GM10248 (cell line): ENCODE measurements at regions not wholly inside any gene's neighbourhood (a gene's known extent, or its start where the extent isn't known, plus 50 kb on each side); places are given as distances from the start of the nearest gene placed in this dataset.
A peak's percentile ranks its signal among the peaks of the same experiment; 100 is the strongest.

Source experiments
- CTCF ChIA-PET: fragments of 300-600 bp; sonication (Branson Sonifier 250); formaldehyde crosslinking; extraction: SDS; loops from one replicate; lab custom pipeline; 2021; ENCODE audit warnings: antibody characterized with exemption; lab: Yijun Ruan, JAX
- POLR2A ChIA-PET: fragments of 350-650 bp; sonication (Branson Sonifier 250); formaldehyde crosslinking; extraction: SDS; loops from one replicate; lab custom pipeline; 2020; ENCODE audit warnings: antibody characterized with exemption; lab: Yijun Ruan, JAX
- DNase-seq: peaks from one replicate; pipeline ENCODE4 v3.0.0; 2012; ENCODE audit errors: extremely low spot score
- TF ChIP-seq, protein P1 (sequence below): IDR thresholded peaks from 2 replicates; pipeline ENCODE4 v1.5.1; 2012; ENCODE audit warnings: mild to moderate bottlenecking, low read depth; ENCODE audit errors: extremely low read depth, missing control alignments, control extremely low read depth

DNA sequence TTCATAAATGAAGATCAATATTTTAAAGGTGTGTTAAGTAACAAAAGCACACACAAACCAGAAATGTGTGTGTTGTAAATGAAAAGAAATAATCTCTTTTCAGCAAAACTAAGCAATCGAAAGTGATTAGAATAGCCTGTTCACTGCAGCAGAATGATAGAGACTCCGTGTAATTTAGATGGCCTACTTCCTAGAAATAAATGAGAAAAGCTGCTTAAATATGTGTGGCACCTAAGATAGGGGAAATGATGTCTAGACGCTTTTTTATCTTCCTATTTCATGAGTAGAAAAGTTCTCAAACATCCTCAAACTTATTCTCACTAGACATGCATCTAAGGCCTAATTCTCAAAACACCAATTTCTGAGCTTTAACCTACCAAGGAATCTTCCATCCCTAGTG is 124.7 kb upstream of the BRINP3 start:
- CTCF ChIA-PET, result no interaction called here
- DNase-seq, result no peak
- POLR2A ChIA-PET, result no interaction called here
- TF ChIP-seq, protein P1, sequence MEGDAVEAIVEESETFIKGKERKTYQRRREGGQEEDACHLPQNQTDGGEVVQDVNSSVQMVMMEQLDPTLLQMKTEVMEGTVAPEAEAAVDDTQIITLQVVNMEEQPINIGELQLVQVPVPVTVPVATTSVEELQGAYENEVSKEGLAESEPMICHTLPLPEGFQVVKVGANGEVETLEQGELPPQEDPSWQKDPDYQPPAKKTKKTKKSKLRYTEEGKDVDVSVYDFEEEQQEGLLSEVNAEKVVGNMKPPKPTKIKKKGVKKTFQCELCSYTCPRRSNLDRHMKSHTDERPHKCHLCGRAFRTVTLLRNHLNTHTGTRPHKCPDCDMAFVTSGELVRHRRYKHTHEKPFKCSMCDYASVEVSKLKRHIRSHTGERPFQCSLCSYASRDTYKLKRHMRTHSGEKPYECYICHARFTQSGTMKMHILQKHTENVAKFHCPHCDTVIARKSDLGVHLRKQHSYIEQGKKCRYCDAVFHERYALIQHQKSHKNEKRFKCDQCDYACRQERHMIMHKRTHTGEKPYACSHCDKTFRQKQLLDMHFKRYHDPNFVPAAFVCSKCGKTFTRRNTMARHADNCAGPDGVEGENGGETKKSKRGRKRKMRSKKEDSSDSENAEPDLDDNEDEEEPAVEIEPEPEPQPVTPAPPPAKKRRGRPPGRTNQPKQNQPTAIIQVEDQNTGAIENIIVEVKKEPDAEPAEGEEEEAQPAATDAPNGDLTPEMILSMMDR, result no peak

DNA sequence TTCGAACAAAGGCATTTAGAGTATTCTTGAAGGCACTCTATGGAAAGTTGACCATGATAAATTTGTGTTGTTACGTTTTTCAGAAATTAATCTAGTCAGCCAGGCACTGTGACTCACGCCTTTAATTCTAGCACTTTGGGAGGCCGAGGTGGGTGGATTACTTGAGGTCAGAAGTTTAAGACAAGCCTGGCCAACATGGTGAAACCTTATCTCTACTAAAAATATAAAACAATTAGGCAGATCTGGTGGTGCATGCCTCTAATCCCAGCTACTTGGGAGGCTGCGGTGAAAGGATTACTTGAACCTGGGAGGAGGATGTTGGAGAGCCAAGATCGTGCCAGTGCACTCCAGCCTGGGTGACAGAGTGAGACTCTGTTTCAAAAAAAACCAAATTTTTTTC is 130.6 kb upstream of the BRINP3 start:
- DNase-seq, result no peak
- ChIA-PET POLR2A (no interaction called here), CTCF (interaction anchor here (1.1 kb wide), 1 partner anchor 12 kb away, joined by 3 read pairs; no protein-coding TSS in a partner anchor)
- TF ChIP-seq, protein P1, result no peak

DNA sequence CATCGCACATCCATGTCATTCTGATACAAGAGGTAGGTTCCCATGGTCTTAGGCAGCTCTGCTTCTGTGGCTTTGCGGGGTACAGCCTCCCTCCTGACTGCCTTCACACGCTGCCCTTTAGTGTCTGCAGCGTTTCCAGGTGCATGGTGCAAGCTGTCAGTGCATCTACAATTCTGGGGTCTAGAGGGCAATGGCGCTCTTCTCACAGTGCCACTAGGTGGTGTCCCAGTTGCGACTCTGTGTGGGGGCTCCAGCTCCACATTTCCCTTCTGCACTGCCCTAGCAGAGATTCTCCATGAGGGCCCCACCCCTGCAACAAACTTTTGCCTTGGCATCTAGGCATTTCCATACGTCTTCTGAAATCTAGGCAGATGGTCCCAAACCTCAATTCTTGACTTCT is 138.2 kb upstream of the BRINP3 start:
- no peak for DNase-seq
- ChIA-PET POLR2A (no interaction called here), CTCF (no interaction called here)
- TF ChIP-seq, protein P1, result no peak

DNA sequence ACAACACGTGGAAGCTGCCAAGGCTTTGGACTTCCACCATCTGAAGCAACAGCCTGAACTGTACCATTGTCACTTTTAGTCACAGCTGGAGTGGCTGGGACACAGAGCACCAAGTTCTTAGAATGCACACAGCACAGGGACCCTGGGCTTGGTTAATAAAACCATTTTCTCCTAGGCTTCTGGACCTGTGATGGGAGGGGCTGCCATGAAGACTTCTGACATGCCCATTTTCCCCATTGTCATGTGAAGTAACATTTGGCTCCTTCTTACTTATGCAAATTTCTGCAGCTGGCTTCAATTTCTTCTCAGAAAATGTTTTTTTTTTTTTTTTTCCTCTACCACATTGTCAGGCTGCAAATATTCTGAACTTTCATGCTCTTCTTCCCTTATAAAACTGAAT is 138.6 kb upstream of the BRINP3 start:
- TF ChIP-seq, protein P1, result no peak
- DNase-seq, result no peak
- ChIA-PET CTCF (no interaction called here), POLR2A (no interaction called here)

DNA sequence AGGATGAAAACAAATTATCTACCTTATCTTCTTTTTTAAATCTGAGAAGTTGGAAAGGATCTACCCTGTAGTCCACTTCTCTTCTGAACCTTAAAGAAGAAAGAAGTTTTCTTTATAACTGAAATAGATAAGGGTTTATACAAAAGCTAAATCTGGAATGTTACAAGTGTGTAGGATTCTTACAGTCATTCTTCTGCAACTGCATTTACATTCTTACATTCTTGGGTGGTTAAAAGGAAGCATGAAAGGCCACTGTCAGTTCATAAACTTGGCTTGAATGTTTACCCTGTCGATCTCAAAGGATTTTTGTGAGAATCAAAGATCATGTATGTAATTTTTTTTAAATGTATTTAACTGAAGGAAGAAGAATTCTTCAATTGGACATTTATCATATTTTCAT is 142.1 kb upstream of the BRINP3 start:
- DNase-seq, result no peak
- ChIA-PET CTCF (no interaction called here), POLR2A (no interaction called here)
- TF ChIP-seq, protein P1, result no peak

DNA sequence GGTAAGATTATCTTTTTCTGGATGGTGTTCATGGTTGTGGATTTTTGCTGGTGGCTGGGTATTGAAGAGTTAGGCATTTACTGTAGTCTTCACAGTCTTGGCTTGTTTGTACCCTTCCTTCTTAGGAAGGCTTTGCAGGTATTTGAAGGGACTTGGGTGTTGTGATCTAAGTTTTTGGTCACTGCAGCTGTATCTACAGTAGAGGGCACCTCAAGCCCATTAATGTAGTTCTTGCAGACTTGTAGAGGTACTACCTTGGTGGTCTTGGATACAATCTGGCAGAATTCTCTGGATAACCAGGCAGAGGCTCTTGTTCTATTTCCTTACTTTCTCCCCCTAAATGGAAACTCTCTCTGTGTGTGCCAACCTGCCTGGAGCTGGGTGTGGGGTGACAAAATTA is 155.8 kb upstream of the BRINP3 start:
- TF ChIP-seq, protein P1, result peak; percentile 20
- DNase-seq, result no peak
- ChIA-PET POLR2A (no interaction called here), CTCF (interaction anchor here (1.4 kb wide), 1 partner anchor 494 kb away, joined by 4 read pairs; no protein-coding TSS in a partner anchor)
